C4-2B (cell line): ENCODE measurements at regions not wholly inside any gene's neighbourhood (a gene's known extent, or its start where the extent isn't known, plus 50 kb on each side); places are given as distances from the start of the nearest gene placed in this dataset.

Source experiments
- CTCF ChIP-seq: fragments of 450-650 bp; conservative IDR thresholded peaks from 2 replicates; pipeline ENCODE4 v1.5.1; 2017; ENCODE audit warnings: mild to moderate bottlenecking
- ZFX ChIP-seq: fragments of 450-650 bp; IDR thresholded peaks from 2 replicates; pipeline ENCODE4 v1.6.1; 2017

GRCh38 chr6:92541448-92542060 lies 877.8 kb downstream of the EPHA7 start:
- TF ChIP-seq CTCF (no peak), ZFX (no peak)
